GM19438 (cell line): ENCODE measurements at regions not wholly inside any gene's neighbourhood (a gene's known extent, or its start where the extent isn't known, plus 50 kb on each side); places are given as distances from the start of the nearest gene placed in this dataset.

Source experiments
- ATAC-seq: cut with Tn5 transposase; IDR thresholded peaks from one replicate; pipeline ENCODE4 v1.9.1; 2021; ENCODE audit warnings: low read depth; ENCODE audit not compliant: unreplicated experiment

- no peak for ATAC-seq
Observed at GRCh38 chr2:138212434-138212833, 248.2 kb downstream of the HNMT start.

GRCh38 chr2:138213084-138213483, 248.8 kb downstream of the HNMT start:
- no peak for ATAC-seq

- ATAC-seq = no peak
Observed at GRCh38 chr2:138213624-138214023, 249.4 kb downstream of the HNMT start.

- no peak for ATAC-seq
Observed at GRCh38 chr2:138215958-138216357, 251.7 kb downstream of the HNMT start.

- ATAC-seq = no peak
Observed at GRCh38 chr2:138217975-138218374, 253.7 kb downstream of the HNMT start.

- no peak for ATAC-seq
Observed at GRCh38 chr2:138218397-138218796, 254.1 kb downstream of the HNMT start.

GRCh38 chr2:138219961-138220360, 255.7 kb downstream of the HNMT start:
- ATAC-seq = no peak

GRCh38 chr2:138221358-138221757, 257.1 kb downstream of the HNMT start:
- no peak for ATAC-seq

- no peak for ATAC-seq
Observed at GRCh38 chr2:138223319-138223718, 259.0 kb downstream of the HNMT start.

GRCh38 chr2:138227195-138227594, 262.9 kb downstream of the HNMT start:
- no peak for ATAC-seq

- no peak for ATAC-seq
Observed at GRCh38 chr2:138228101-138228500, 263.8 kb downstream of the HNMT start.

- no peak for ATAC-seq
Observed at GRCh38 chr2:138234265-138234664, 267.3 kb upstream of the SPOPL start.

- no peak for ATAC-seq
Observed at GRCh38 chr2:138235041-138235440, 266.5 kb upstream of the SPOPL start.

- no peak for ATAC-seq
Observed at GRCh38 chr2:138236142-138236541, 265.4 kb upstream of the SPOPL start.

- ATAC-seq = no peak
Observed at GRCh38 chr2:138237667-138238384, 263.7 kb upstream of the SPOPL start.

GRCh38 chr2:138238908-138239307, 262.7 kb upstream of the SPOPL start:
- ATAC-seq = no peak

- ATAC-seq = no peak
Observed at GRCh38 chr2:138239902-138240491, 261.6 kb upstream of the SPOPL start.

- no peak for ATAC-seq
Observed at GRCh38 chr2:138243372-138243771, 258.2 kb upstream of the SPOPL start.

GRCh38 chr2:138244501-138244925, 257.1 kb upstream of the SPOPL start:
- no peak for ATAC-seq

- no peak for ATAC-seq
Observed at GRCh38 chr2:138245310-138245709, 256.3 kb upstream of the SPOPL start.

- no peak for ATAC-seq
Observed at GRCh38 chr2:138247302-138247701, 254.3 kb upstream of the SPOPL start.

- ATAC-seq = no peak
Observed at GRCh38 chr2:138249207-138249606, 252.4 kb upstream of the SPOPL start.
